ENCODE measurements at regions not wholly inside any gene's neighbourhood (a gene's known extent, or its start where the extent isn't known, plus 50 kb on each side); places are given as distances from the start of the nearest gene placed in this dataset.

- no peak for TF ChIP-seq ZC3H10 (CRISPR knock-in tag; IDR thresholded peaks at IDR 0.05)
- TF ChIP-seq SNAI2 (CRISPR knock-in tag; IDR thresholded peaks at IDR 0.05), result no peak
- no peak for ATAC-seq
These were observed 613.5 kb downstream of the EDEM1 start for GRCh38 chr3:5800965-5801364.

- no peak for TF ChIP-seq TSHZ2 (CRISPR knock-in tag; IDR thresholded peaks at IDR 0.05)
- no peak for TF ChIP-seq ZNF565 (CRISPR knock-in tag; conservative IDR thresholded peaks at IDR 0.05; ENCODE audit: low read depth)
- no peak for TF ChIP-seq ZFP3 (CRISPR knock-in tag; IDR thresholded peaks at IDR 0.05)
- TF ChIP-seq PATZ1 (CRISPR knock-in tag; IDR thresholded peaks at IDR 0.05; ENCODE audit: borderline replicate concordance), result no peak
- TF ChIP-seq SNAI2 (CRISPR knock-in tag; IDR thresholded peaks at IDR 0.05), result no peak
- no peak for TF ChIP-seq CREB5 (CRISPR knock-in tag; IDR thresholded peaks at IDR 0.05; ENCODE audit: low read depth)
- no peak for TF ChIP-seq POU6F1 (CRISPR knock-in tag; IDR thresholded peaks at IDR 0.05; ENCODE audit: borderline replicate concordance, low read depth)
- TF ChIP-seq ZC3H10 (CRISPR knock-in tag; IDR thresholded peaks at IDR 0.05), result no peak
- TF ChIP-seq ZNF70 (CRISPR knock-in tag; IDR thresholded peaks at IDR 0.05), result no peak
- no peak for TF ChIP-seq TCF4 (CRISPR knock-in tag; IDR thresholded peaks at IDR 0.05; ENCODE audit: borderline replicate concordance)
- no peak for TF ChIP-seq RARB (CRISPR knock-in tag; IDR thresholded peaks at IDR 0.05)
- TF ChIP-seq ZNF8 (CRISPR knock-in tag; IDR thresholded peaks at IDR 0.05), result no peak
- no peak for TF ChIP-seq BACH2 (CRISPR knock-in tag; IDR thresholded peaks at IDR 0.05; ENCODE audit: borderline replicate concordance)
- no peak for ATAC-seq
These were observed 618.7 kb downstream of the EDEM1 start for GRCh38 chr3:5806192-5806591.

- ATAC-seq, result no peak
- no peak for TF ChIP-seq ZNF8 (CRISPR knock-in tag; IDR thresholded peaks at IDR 0.05)
- TF ChIP-seq PATZ1 (CRISPR knock-in tag; IDR thresholded peaks at IDR 0.05; ENCODE audit: borderline replicate concordance), result no peak
- no peak for TF ChIP-seq ISL1 (CRISPR knock-in tag; IDR thresholded peaks at IDR 0.05)
- no peak for TF ChIP-seq OSR1 (CRISPR knock-in tag; IDR thresholded peaks at IDR 0.05)
- TF ChIP-seq ZFP3 (CRISPR knock-in tag; IDR thresholded peaks at IDR 0.05), result no peak
- TF ChIP-seq SNAI2 (CRISPR knock-in tag; IDR thresholded peaks at IDR 0.05), result no peak
- TF ChIP-seq TOX (CRISPR knock-in tag; IDR thresholded peaks at IDR 0.05; ENCODE audit: borderline replicate concordance), result no peak
- TF ChIP-seq ZNF70 (CRISPR knock-in tag; IDR thresholded peaks at IDR 0.05), result no peak
- TF ChIP-seq RARB (CRISPR knock-in tag; IDR thresholded peaks at IDR 0.05), result no peak
- no peak for TF ChIP-seq ZFP30 (CRISPR knock-in tag; IDR thresholded peaks at IDR 0.05)
- TF ChIP-seq ESRRG (CRISPR knock-in tag; IDR thresholded peaks at IDR 0.05), result no peak
- no peak for TF ChIP-seq CREB5 (CRISPR knock-in tag; IDR thresholded peaks at IDR 0.05; ENCODE audit: low read depth)
- no peak for TF ChIP-seq GLIS3 (CRISPR knock-in tag; IDR thresholded peaks at IDR 0.05)
- TF ChIP-seq ZC3H10 (CRISPR knock-in tag; IDR thresholded peaks at IDR 0.05), result no peak
- no peak for TF ChIP-seq CSRNP3 (CRISPR knock-in tag; IDR thresholded peaks at IDR 0.05)
These were observed 622.2 kb downstream of the EDEM1 start for GRCh38 chr3:5809586-5810246.
